GM23338 (cell line): ENCODE measurements at regions not wholly inside any gene's neighbourhood (a gene's known extent, or its start where the extent isn't known, plus 50 kb on each side); places are given as distances from the start of the nearest gene placed in this dataset.

Source experiments
- ATAC-seq: fragments of 200-7000 bp; cut with Tn5 transposase; 3 replicates; pipeline ENCODE4 v1.9.1; 2020
- DNase-seq: peaks from one replicate; pipeline ENCODE4 v3.0.0-alpha.2; 2015; ENCODE audit warnings: low spot score
- H2AFZ ChIP-seq: fragments of 200-600 bp; sonication (generic); 2 replicates; pipeline ENCODE4 v1.8.0; 2016; ENCODE audit warnings: antibody characterized with exemption, mild to moderate bottlenecking, moderate library complexity
- H3F3A ChIP-seq: fragments of 200-600 bp; sonication (generic); replicated peaks from 2 replicates; pipeline ENCODE4 v1.8.0; 2017; ENCODE audit warnings: antibody characterized with exemption, mixed run types, low read depth
- H3K27ac ChIP-seq: fragments of 200-600 bp; sonication (generic); 2 replicates; pipeline ENCODE4 v1.6.1; 2016; ENCODE audit warnings: low read depth
- H3K27me3 ChIP-seq: fragments of 200-600 bp; sonication (generic); 2 replicates; pipeline ENCODE4 v1.8.0; 2016; ENCODE audit warnings: mild to moderate bottlenecking, mixed run types, moderate library complexity; ENCODE audit not compliant: insufficient read depth
- H3K36me3 ChIP-seq: fragments of 200-600 bp; sonication (generic); 2 replicates; pipeline ENCODE4 v1.8.0; 2016; ENCODE audit warnings: mild to moderate bottlenecking; ENCODE audit not compliant: insufficient read depth
- H3K4me1 ChIP-seq: fragments of 200-600 bp; sonication (generic); 2 replicates; pipeline ENCODE4 v1.8.0; 2016; ENCODE audit warnings: mild to moderate bottlenecking, moderate library complexity; ENCODE audit not compliant: insufficient read depth
- H3K4me2 ChIP-seq: fragments of 200-600 bp; sonication (generic); 2 replicates; pipeline ENCODE4 v1.7.1; 2017; ENCODE audit warnings: mixed run types
- H3K4me3 ChIP-seq: fragments of 200-600 bp; sonication (generic); 2 replicates; pipeline ENCODE4 v1.6.1; 2016; ENCODE audit warnings: mixed run types
- H3K79me2 ChIP-seq: fragments of 200-600 bp; sonication (generic); replicated peaks from 2 replicates; pipeline ENCODE4 v1.8.0; 2017; ENCODE audit warnings: mild to moderate bottlenecking; ENCODE audit not compliant: insufficient read depth
- H3K9me2 ChIP-seq: fragments of 200-600 bp; sonication (generic); 2 replicates; pipeline ENCODE4 v1.8.0; 2017; ENCODE audit not compliant: insufficient read depth
- H4K20me1 ChIP-seq: fragments of 200-600 bp; sonication (generic); replicated peaks from 2 replicates; pipeline ENCODE4 v1.8.0; 2017; ENCODE audit warnings: mild to moderate bottlenecking; ENCODE audit not compliant: insufficient read depth
- H3K27ac Mint-ChIP-seq: 2 replicates; pipeline ENCODE4 v1.8.0; 2020; ENCODE audit warnings: inconsistent platforms, mild to moderate bottlenecking, moderate library complexity, mixed read lengths
- H3K27me3 Mint-ChIP-seq: 3 replicates; pipeline ENCODE4 v1.8.0; 2022; ENCODE audit warnings: low read depth, mild to moderate bottlenecking, moderate library complexity, mixed read lengths, inconsistent platforms; ENCODE audit not compliant: insufficient read depth, poor library complexity
- H3K36me3 Mint-ChIP-seq: 3 replicates; pipeline ENCODE4 v1.8.0; 2021; ENCODE audit warnings: low read depth, mild to moderate bottlenecking, inconsistent platforms, moderate library complexity, mixed read lengths
- H3K4me1 Mint-ChIP-seq: 3 replicates; pipeline ENCODE4 v1.8.0; 2020; ENCODE audit warnings: mild to moderate bottlenecking, inconsistent platforms, mixed read lengths
- H3K4me3 Mint-ChIP-seq: 3 replicates; pipeline ENCODE4 v1.8.0; 2021; ENCODE audit warnings: moderate library complexity, mild to moderate bottlenecking, inconsistent platforms, mixed read lengths
- H3K9me3 Mint-ChIP-seq: 3 replicates; pipeline ENCODE4 v1.8.0; 2020; ENCODE audit warnings: moderate library complexity, mild to moderate bottlenecking, inconsistent platforms, mixed read lengths
- CREB1 ChIP-seq: fragments of 250-450 bp; sonication (Bioruptor Pico); IDR thresholded peaks from 2 replicates; pipeline ENCODE4 v1.5.0; 2020; ENCODE audit warnings: low read depth, mild to moderate bottlenecking, moderate library complexity
- CTCF ChIP-seq, 2 experiments: fragments of 200-600 bp in 1 of 2; sonication (generic) in 1 of 2; conservative IDR thresholded peaks; 2 replicates each; pipeline versions ENCODE4 v1.5.1 to v1.6.1; 2016 to 2017; ENCODE audit warnings: antibody characterized with exemption in 2 of 2, low read depth in 2 of 2, mild to moderate bottlenecking in 2 of 2, moderate library complexity in 1 of 2
- ETS1 ChIP-seq: IDR thresholded peaks from 2 replicates; pipeline ENCODE4 v1.6.1; 2016; ENCODE audit warnings: antibody characterized with exemption
- EZH2 ChIP-seq: fragments of 200-600 bp; sonication (generic); IDR thresholded peaks from one replicate; pipeline ENCODE4 v1.8.0; 2017; ENCODE audit warnings: antibody characterized with exemption, mild to moderate bottlenecking, low read depth; ENCODE audit not compliant: unreplicated experiment
- EZH2phosphoT487 ChIP-seq: fragments of 200-600 bp; sonication (generic); IDR thresholded peaks from one replicate; pipeline ENCODE4 v1.8.1; 2018; ENCODE audit warnings: antibody characterized with exemption; ENCODE audit not compliant: unreplicated experiment
- JUNB ChIP-seq: IDR thresholded peaks from one replicate; pipeline ENCODE4 v1.6.1; 2016; ENCODE audit warnings: antibody characterized with exemption; ENCODE audit not compliant: unreplicated experiment
- NANOG ChIP-seq: IDR thresholded peaks from 2 replicates; pipeline ENCODE4 v1.6.1; 2016; ENCODE audit warnings: antibody characterized with exemption, borderline replicate concordance
- POLR2AphosphoS5 ChIP-seq: IDR thresholded peaks from 2 replicates; pipeline ENCODE4 v1.6.1; 2016; ENCODE audit warnings: antibody characterized with exemption, low read depth
- REST ChIP-seq: IDR thresholded peaks from one replicate; pipeline ENCODE4 v1.6.1; 2018; ENCODE audit warnings: antibody characterized with exemption; ENCODE audit not compliant: unreplicated experiment
- STAT1 ChIP-seq: IDR thresholded peaks from one replicate; pipeline ENCODE4 v1.6.1; 2016; ENCODE audit warnings: antibody characterized with exemption; ENCODE audit not compliant: unreplicated experiment
- ZNF114 ChIP-seq: fragments of 250-450 bp; sonication (Bioruptor Pico); IDR thresholded peaks from 2 replicates; pipeline ENCODE4 v1.5.0; 2020; ENCODE audit warnings: mild to moderate bottlenecking, moderate library complexity
- ZNF331 ChIP-seq: fragments of 250-450 bp; sonication (Bioruptor Pico); IDR thresholded peaks from 2 replicates; pipeline ENCODE4 v1.5.0; 2020; ENCODE audit warnings: low read depth, mild to moderate bottlenecking, moderate library complexity
- ZNF462 ChIP-seq: fragments of 250-450 bp; sonication (Bioruptor Pico); IDR thresholded peaks from 2 replicates; pipeline ENCODE4 v1.5.0; 2020; ENCODE audit warnings: mild to moderate bottlenecking, moderate library complexity

- Histone ChIP-seq H3K9me2 (0 out of 2 replicates have a peak, but pooled peaks cover 5% of the 10 kb centered on the region), H3K4me3 (no peak overlapping the region), H3K27me3 (no peaks in the 10 kb centered on the region), H3K4me1 (no peaks in the 10 kb centered on the region), H3F3A (no peaks in the 10 kb centered on the region), H3K4me2 (no peak overlapping the region), H3K27ac (no peak overlapping the region), H3K36me3 (no peaks in the 10 kb centered on the region), H3K79me2 (no peaks in the 10 kb centered on the region), H2AFZ (no peak overlapping the region), H4K20me1 (no peaks in the 10 kb centered on the region)
- Mint-ChIP-seq H3K36me3 (no peaks in the 10 kb centered on the region), H3K27me3 (no peaks in the 10 kb centered on the region), H3K27ac (no peak overlapping the region), H3K9me3 (peaks cover 10% of the 10 kb centered on the region; the same call in 1 of the 3 replicates), H3K4me1 (no peaks in the 10 kb centered on the region), H3K4me3 (no peak overlapping the region)
- no peak for DNase-seq
- ATAC-seq, result no peak
- TF ChIP-seq REST (no peak), ZNF331 (CRISPR knock-in tag) (no peak), POLR2AphosphoS5 (no peak), NANOG (no peak), EZH2 (no peak), ZNF114 (CRISPR knock-in tag) (no peak), ZNF462 (CRISPR knock-in tag) (no peak), STAT1 (no peak), CREB1 (CRISPR knock-in tag) (no peak), JUNB (no peak), EZH2phosphoT487 (no peak), ETS1 (no peak), CTCF (conservative IDR thresholded peaks at IDR 0.05; ENCODE audit: low read depth in 2 of 2) (no peak)
Measured at GRCh38 chr6:165206798-165207197, 102.6 kb downstream of the C6orf118 start.
